Anterior cingulate cortex (tissue), 58 donors: ENCODE measurements at regions not wholly inside any gene's neighbourhood (a gene's known extent, or its start where the extent isn't known, plus 50 kb on each side); places are given as distances from the start of the nearest gene placed in this dataset.

Experiments used
- DNase-seq, 58 donors: peaks; one replicate each; lab custom pipeline; 2025; lab: John Stamatoyannopoulos, UW

DNA sequence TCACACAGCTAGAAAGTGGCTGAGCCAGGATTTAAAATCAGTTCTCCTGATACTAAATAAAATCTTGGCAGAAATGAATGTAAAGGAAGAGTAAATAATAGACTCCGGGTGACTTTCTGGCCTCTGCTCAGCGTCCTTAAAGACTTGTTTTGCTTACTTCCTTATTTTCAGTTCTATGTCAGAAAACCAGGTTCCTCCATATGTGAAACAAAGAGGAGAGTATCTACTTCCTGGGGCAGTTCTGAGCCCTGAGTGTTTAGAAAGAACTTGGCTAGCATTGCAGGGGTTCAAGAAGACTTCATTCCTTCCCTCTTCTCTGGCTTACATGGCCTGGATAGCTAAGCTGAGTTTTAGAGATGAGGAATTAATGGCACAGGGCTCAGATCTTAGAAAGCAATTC lies 222.8 kb upstream of the TLE3 start:
- DNase-seq: no peak

DNA sequence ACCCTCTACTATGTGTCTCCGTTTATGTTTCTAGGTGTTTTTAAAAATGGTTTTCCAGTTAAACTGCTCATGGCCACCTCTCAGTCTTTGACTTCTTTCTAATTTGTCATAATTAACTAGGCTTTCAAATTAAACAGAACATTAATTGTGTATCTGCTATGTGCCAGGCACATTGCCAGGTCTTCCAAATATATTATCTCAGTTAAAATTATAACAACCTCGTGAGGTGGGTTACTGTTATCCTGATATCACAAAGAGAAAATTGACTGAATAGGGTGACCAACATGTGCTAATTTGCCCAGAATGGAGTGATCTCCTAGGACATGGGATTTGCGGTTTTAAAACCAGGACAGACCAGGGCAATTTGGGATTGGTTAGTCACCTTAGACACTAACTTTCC lies 222.4 kb upstream of the TLE3 start:
- DNase-seq: no peak

DNA sequence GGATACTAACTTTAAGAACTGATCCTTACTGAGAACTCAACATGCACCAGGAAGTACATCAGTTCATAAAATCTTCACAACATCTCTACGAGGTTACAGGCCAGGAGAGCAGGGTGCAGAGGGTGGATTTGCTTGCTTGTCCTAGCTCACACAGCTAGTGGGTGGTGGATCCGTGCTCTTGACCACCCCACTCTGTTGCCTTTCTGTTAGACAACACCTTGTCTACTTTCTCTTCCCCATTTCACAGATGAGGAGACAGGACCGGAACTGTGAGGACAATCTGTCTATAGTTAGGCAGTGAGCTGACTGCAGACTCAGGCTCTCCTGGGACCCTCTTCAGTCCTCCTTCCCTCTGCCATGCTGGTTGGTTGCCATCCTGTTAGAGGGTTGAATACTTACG lies 221.7 kb upstream of the TLE3 start:
- DNase-seq: peak in 4 of 58 donors; percentile 6 to 32 (median 16)

DNA sequence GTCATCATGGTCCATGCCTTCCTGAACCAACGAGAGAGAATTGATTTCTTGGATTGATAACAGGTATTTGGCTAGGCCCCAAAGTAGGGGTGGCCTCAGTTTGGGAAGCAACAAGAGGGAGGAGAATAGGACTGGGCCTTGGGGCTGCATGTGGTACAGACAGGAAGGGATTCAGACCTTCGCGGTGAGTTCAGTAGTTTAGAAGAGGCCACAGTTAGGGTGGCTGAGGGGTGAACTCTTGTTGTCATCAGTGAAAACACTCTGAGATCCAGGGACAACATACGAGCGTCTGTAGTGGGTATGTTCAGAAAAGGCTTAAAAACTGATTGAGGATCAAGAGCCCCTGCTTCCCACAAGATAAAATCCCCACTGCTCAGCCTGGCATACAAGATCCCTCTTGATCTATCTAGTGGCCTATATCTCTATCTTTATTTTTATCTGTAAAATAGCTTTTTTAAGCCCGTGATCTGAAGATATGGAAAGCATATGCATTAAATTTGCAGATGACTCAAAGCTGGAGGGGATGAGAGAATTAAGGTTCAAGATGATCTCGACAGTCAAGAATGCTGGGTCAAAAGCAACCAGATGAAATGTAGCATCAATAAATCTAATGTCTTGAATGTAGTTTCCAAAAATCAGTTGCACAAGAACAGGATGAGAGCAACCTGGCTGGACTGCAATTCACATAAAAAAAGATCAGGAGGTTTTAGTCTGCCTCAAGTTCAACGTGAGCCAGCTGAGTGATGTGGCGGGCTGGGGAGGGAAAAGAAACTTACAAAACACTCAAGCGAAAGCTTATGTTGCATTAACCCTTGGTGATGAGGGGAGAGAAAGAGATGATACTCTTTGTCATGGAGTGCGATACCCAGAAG lies 221.1 kb upstream of the TLE3 start:
- no peak for DNase-seq

DNA sequence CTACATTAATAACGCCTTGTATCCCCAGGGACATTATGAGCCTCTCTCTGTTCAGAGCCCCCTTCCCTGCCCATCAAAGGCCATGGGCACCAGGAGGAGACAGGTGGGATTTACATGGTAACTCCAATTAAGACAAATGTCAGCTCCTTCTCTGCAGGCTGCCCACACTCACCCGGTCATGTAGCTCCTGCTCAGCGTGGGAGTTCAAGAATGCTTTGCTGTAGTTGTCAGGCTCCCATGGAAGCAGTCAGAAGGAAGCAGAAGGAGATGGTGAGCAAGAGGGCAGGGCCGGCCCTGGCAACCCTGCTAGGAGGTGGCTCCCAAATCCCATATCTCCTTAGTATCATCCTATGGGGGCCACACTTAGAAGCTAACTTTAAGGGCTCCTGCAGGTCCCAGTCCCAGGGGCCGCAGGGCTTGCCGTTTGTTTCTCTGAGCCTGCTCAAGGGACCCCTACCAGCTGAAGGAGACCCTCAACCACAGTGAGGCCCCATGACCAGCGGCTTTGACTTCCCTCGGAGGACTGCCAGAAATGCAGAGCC lies 218.4 kb upstream of the TLE3 start:
- no peak for DNase-seq

DNA sequence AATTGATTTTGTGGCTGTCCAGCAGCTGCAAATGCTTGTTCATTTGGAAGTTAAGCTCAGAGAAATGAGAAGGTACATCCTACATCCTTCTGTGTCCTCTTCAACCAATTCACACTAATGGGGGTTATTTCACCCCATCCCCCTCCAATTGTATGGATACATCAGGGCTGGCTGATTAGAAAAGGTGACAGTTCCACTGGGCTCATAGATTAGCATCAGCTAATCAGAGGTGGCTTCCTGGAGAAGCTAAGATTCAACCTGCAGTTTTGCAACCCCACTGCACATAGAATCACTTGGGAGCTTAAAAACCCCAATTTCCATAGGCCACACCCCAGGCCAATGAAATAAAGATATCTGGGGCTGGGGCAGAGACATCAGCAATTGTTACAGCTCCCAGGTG lies 217.7 kb upstream of the TLE3 start:
- DNase-seq: no peak

DNA sequence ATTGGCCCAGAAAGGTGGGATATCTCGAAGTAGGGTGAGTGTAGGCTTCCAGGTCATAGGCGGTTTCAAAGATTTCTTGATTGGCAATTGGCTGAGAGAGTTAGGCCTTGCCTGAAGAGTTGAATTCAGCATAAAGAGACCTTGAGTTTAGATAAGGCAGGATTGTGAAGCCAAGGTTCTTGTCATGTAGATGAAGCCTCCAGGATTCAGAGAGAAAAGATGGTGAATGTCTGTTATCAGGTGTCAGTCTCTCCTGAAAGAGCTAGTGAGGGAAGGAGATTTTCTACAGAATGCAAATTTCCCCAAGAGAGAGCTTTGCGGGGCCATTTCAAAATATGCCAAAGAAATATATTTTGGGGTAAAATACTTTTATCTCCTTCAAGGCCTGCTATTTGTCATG lies 217.0 kb upstream of the TLE3 start:
- DNase-seq: no peak

DNA sequence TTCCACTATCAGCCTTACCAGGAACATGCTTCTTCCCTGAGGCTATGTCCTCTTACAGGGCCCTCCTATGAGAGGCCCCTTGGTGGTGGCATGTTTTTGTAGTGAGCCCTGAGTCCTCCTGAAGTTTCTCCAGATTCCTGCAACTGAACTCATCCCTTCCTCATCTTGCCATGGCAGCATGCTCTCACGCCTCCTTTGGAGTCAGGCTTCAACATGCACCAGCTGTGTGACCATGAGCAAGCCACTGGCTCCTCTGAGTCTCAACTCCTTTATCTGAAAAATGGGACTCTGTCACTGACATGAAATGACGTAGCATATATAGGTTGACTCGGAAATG lies 216.3 kb upstream of the TLE3 start:
- no peak for DNase-seq

DNA sequence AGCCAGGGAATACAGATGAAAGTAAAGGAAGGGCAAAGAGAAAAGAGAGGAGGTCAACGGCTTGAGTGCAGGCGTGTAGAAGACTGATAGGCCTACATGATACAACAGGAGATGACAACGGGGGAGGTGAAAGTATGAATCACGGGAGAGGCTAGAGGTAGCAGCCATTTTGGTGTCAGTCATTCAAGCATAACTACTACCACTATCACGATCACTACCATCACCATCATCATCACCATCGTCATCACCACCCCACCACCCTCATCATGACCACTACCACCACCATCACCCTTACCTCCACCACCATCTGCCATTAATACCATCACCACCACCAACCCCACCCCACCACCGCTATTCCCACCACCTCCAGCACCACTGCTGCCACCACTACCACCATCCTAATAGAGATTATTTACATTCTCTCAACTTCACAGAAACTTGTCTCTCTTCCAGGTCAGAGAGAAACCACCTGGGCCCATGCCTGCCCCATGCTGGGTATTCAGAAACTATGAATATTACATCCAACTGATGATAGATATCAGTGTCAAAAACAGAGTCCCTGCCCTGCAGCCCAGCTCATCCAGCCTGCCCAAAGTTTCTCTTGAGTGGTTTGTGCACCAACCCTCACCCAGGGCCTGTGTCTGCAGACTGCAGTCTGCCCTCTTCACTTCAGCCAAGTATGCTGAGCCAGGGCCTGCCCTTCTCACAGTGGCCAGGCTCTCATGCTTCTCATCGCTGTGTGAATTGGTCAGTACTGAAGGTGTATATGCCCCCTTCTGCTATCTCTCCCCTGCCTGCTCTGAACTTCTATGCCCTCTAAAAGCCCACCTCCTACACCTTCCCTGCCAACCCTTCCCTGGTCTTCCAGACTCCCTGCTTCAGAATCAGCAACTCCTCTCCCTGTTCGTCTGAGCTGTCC lies 215.6 kb upstream of the TLE3 start:
- no peak for DNase-seq

DNA sequence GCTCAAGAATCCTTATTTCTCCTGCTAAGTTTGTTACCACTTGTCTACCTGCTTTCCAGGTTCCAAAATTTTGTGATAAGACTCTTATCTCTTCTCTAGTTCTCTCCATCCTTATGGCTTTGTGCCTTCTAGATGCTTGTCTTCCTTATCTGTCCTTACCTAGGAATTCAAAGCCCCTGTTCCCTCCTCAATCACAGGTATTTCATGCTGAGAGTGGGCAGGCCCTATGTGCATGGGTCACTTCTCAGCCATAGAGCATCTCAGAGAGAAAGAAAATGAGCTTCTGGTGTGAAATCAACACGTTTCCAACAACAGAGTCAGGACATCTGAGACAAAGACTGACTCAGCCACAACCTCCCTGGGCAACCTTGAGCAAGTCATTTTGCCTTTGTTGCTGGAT lies 214.1 kb upstream of the TLE3 start:
- no peak for DNase-seq

DNA sequence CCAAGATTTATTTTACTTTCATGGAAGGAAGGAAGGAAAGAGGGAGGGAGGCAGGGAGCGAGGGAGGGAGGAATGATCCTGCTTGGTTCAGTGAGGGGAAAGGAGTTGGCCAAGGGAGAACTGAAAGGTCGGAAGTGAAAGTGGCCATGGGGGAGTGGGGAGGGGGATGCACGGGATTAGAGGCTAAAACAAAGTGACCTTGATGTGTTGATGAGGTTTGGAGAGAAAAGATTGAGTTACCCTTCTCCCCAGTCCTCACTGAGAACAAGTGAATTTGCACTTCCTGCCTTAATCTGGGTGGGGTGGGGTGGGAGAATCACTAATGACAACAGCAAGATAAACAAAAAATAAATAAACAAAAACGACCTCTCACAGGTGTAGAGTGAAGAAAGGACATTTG lies 212.0 kb upstream of the TLE3 start:
- DNase-seq: no peak

DNA sequence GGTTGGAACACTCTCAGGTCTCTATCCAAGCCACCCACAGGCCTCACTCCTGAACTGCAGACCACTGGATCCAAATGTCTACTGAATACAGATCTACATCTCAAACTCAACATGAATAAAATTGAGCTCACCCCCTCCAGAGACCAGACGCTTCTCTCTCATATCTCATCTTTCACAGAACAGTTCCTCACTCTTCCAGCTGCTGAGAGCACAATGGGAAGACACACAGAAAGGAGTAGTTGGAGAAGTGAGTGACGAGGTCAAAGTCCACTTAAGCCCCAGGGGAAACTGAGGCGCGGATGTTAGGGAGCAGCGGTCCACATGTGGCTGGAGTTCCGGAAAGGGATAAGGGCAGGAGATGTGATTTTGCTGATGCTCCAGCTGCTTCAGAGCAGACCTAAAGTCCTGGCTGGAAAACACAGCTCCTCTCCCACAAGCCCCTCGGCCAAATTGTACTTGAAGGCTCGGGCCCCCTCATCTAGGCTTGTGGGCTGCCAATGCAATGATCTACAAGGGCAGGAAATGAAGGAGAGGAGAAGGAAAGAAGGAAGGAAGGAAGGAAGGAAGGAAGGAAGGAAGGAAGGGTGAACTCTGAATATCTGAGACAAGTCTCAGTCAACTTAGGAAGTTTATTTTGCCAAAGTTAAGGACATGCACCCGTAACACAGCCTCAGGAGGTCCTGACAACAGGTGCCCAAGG lies 211.2 kb upstream of the TLE3 start:
- no peak for DNase-seq

DNA sequence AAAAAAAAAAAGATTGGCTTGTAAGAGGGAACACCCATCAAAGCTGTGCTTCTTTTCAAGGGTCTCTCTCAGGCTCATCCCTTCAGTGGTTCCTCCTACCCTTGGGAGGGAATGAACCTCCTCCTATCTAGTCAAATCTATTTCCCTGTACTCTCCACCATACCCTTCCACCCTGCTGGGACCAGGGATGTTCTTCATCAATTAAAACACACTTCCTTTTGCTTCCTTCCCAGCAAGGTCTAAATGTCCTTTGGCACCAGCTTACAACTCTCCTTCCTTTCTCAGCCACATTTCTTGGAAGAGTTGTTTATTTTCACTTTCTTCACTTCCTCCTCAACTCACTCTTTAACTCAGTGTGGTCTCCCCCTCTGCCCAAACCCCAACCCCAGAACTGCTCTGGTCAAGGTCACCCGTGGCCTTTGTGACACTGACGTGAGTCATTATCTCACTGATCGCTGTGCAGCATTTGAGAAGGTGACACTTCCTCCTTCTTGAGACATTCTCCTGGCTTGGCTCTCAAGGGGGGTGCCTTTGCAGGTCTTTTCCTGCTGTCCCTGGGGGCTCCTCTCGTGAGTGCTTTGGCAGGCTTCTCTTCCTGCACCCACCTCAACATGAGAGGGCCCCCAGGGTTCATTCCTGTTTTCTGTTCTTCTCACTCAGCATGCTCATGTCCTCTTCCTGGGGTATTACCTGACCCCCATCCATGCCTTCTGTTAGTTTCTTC lies 210.5 kb upstream of the TLE3 start:
- DNase-seq: peak in 2 of 58 donors; percentile 11 to 26

DNA sequence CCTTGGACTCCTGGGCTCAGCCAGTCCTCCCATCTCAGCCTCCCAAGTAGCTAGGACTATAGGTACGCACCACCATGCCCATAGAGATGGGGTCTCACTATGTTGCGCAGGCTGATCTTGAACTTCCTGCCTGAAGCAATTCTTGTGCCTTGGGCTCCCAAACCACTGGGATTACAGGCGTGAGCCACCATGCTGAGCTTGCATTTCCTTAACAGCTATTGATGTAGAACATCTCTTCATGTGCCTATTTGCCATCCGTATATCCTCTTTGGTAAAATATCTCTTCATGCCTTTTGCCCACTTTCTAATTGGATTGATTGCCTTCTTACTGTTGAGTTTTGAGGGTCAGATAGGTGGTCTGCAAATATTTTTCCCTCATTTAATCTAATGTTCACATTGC lies 208.9 kb upstream of the TLE3 start:
- no peak for DNase-seq

DNA sequence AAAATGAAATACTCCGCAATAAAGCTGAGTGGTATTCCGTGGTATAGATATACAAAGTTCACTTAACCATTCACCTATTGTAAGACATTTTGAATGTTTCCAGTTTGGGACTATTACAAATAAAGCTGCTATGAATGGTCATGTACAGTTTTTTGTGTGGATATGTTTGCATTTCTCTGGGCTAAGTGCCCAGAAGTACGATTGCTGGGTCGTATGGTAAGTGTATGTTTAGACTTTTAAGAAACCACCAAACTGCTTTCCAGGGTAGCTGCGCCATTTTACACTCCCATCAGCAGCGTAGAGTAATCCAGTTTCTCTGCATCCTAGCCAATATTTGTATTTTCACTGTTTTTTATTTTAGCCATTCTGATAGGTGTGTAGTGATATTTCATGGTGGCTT lies 208.4 kb upstream of the TLE3 start:
- no peak for DNase-seq

DNA sequence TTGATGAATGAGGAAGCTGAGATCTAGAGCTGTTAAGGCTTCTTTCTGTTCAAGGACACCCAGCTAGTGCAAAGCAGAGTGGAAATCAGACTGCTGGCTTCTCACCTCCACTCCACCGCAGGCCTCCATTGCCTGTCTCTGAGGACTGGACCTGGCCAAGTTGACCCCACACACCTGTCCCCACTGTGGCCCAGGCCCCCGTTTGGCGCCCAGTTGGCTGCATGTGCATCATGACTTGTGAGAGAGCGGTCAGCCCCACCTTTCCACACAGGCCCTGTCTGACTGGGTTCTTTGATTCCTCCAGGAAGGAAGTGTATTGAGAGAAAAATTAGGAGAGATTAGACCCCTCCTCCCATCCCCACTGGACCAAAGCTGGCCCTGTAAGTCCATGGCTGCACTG lies 206.3 kb upstream of the TLE3 start:
- no peak for DNase-seq

DNA sequence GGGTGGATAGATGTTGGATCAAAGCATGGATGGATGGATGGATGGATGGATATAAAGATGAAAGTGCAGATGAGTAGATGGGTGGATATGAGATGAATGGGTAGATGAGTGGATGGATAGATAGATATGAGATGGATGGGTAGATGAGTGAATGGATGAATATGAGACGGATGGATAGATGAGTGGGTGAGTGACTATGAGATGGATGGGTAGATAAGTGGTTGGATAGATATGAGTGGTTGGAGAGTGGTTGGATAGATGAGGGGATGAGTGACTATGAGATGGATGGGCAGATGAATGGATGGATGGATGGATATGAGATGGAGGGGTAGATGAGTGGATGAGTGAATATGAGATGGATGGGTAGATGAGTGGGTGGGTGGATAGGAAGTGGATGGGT lies 204.6 kb upstream of the TLE3 start:
- DNase-seq: no peak

DNA sequence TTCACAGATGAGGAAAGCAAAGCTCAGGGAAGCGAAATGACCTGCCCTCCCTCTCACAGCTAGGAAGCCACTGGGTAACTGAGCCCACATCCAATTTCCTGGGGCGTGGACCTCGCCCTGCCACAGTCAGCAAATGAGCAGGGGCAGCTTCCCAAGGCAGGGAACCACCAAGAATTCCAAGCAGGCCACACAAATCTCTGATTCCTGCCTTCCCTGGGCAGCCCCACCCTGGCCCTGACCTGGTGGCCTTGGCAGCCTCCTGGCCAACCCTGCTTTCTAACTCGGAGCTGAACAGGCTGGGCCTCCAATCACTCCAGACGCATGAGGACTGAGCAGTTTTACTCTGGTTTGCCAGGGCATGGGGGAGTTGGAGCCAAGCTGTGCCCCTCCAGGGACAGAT lies 203.7 kb upstream of the TLE3 start:
- no peak for DNase-seq

DNA sequence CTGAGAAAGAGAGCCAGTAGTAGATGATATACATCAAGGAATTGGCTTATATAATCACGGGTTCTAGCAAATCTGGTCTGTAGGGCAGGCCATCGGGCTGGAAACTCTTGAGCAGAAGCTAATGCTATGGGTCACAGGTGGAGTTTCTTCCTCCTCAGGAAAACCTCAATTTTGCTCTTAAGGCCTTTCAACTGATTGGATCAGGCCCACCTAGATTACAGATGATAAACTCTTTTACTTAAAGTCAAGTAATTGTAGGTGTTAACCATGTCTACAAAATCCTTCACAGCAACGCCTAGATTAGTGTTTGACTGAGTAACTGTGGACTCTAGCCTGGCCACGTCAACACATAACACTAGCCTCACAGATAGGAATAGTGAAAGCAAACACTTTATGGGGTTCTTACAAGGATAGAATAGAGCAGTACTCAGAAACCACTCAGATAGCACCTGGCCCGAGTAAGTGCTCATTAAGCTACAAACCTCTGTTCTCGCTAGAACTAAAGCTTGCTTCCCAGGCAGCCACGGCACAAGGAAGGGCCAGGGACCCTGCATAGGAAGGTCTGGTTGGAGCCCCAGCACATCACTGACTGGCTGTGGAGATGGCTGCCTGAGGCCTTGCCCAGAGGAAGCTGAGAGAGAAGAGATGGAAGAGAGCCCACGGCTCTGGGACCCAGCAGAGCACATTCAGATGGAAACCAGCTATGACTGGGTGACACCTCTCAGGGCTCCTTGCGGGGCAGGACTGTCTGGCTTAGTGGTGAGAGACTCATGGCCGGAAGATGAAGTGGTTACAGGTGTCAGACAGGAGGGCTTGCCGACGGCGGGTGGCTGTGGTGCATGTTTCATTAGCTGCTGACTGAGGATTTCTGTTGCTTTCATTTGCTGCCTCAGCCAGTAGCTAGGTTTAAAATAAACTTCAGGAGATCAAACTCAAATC lies 202.5 kb upstream of the TLE3 start:
- no peak for DNase-seq
